ENCODE measurements at regions not wholly inside any gene's neighbourhood (a gene's known extent, or its start where the extent isn't known, plus 50 kb on each side); places are given as distances from the start of the nearest gene placed in this dataset.

GRCh38 chr4:126799416-126799815 lies 833.3 kb upstream of the INTU start:
- H3K9me2 ChIP-seq (ENCODE audit: insufficient read depth), result no peaks in the 10 kb centered on the region
- no peak overlapping the region for H3K9ac ChIP-seq
- no peaks in the 10 kb centered on the region for H3K9me3 ChIP-seq (ENCODE audit: low read depth)
- H2AFZ ChIP-seq, result no peak overlapping the region; the same call in 1 of the 2 replicates
- H3K4me2 ChIP-seq (ENCODE audit: unreplicated experiment), result no peak overlapping the region
- TF ChIP-seq EZH2phosphoT487 (IDR thresholded peaks at IDR 0.05; ENCODE audit: insufficient read depth, low read depth) (no peak), EZH2 (IDR thresholded peaks at IDR 0.05; ENCODE audit: insufficient read depth, poor library complexity, severe bottlenecking) (no peak)
- peaks cover 19% of the 10 kb centered on the region for H3K4me1 ChIP-seq (ENCODE audit: insufficient read depth)
- WGBS, 2 experiments (ENCODE audit: low coverage in 1 of 2, low lambda C conversion rate in 2 of 2, missing lambda C conversion rate in 2 of 2), result 89 to 90% methylated on average over 2 of the region's 2 CpGs
- H3K27me3 ChIP-seq (replicated peaks; ENCODE audit: insufficient read depth), result no peaks in the 10 kb centered on the region
- no peaks in the 10 kb centered on the region for H3K36me3 ChIP-seq (ENCODE audit: low read depth)
- no peak overlapping the region for H3K27ac ChIP-seq
- in situ Hi-C loops (cut with MboI), result no loop called here
- H3K4me3 ChIP-seq, result no peak overlapping the region
- H3K79me2 ChIP-seq (ENCODE audit: insufficient read depth), result no peaks in the 10 kb centered on the region
- no peaks in the 10 kb centered on the region for H3F3A ChIP-seq (ENCODE audit: insufficient read depth)
- DNase-seq, result no peak
- no peaks in the 10 kb centered on the region for H4K20me1 ChIP-seq (ENCODE audit: insufficient read depth)

- WGBS, 2 experiments (ENCODE audit: low coverage in 1 of 2, low lambda C conversion rate in 2 of 2, missing lambda C conversion rate in 2 of 2), result 45 to 50% methylated on average over 5 of the region's 5 CpGs
These were observed 832.7 kb upstream of the INTU start for GRCh38 chr4:126799971-126800574.

GRCh38 chr4:126800575-126801141 lies 832.1 kb upstream of the INTU start:
- Histone ChIP-seq H3K9ac (no peak overlapping the region), H3K27me3 (replicated peaks; ENCODE audit: insufficient read depth) (no peaks in the 10 kb centered on the region), H3K79me2 (ENCODE audit: insufficient read depth) (no peaks in the 10 kb centered on the region), H4K20me1 (ENCODE audit: insufficient read depth) (no peaks in the 10 kb centered on the region), H3F3A (ENCODE audit: insufficient read depth) (no peaks in the 10 kb centered on the region), H3K27ac (no peak overlapping the region), H3K36me3 (ENCODE audit: low read depth) (no peaks in the 10 kb centered on the region), H3K9me2 (ENCODE audit: insufficient read depth) (no peaks in the 10 kb centered on the region), H3K4me1 (ENCODE audit: insufficient read depth) (peaks cover 20% of the 10 kb centered on the region), H3K9me3 (ENCODE audit: low read depth) (no peaks in the 10 kb centered on the region), H3K4me3 (no peak overlapping the region), H2AFZ (peak overlapping the region; percentile 59), H3K4me2 (ENCODE audit: unreplicated experiment) (peak overlapping the region; percentile 6)
- in situ Hi-C loops (cut with MboI), result no loop called here
- TF ChIP-seq EZH2 (IDR thresholded peaks at IDR 0.05; ENCODE audit: insufficient read depth, poor library complexity, severe bottlenecking) (no peak), EZH2phosphoT487 (IDR thresholded peaks at IDR 0.05; ENCODE audit: insufficient read depth, low read depth) (no peak)
- 6 to 7% methylated on average over 3 of the region's 3 CpGs for WGBS, 2 experiments (ENCODE audit: low coverage in 1 of 2, low lambda C conversion rate in 2 of 2, missing lambda C conversion rate in 2 of 2)
- peak; percentile 25 for DNase-seq

More at GRCh38 chr4:126799971-126800574, 832.7 kb upstream of the INTU start:
- no peaks in the 10 kb centered on the region for H3K9me3 ChIP-seq (ENCODE audit: low read depth)
- no peak overlapping the region for H3K4me3 ChIP-seq
- no peak overlapping the region for H3K9ac ChIP-seq
- H3K4me1 ChIP-seq (ENCODE audit: insufficient read depth), result peaks cover 16% of the 10 kb centered on the region
- H3K36me3 ChIP-seq (ENCODE audit: low read depth), result no peaks in the 10 kb centered on the region
- H3K27ac ChIP-seq, result no peak overlapping the region
- in situ Hi-C loops (cut with MboI), result no loop called here
- peak overlapping the region; percentile 59 for H2AFZ ChIP-seq
- H3K79me2 ChIP-seq (ENCODE audit: insufficient read depth), result no peaks in the 10 kb centered on the region
- peak overlapping the region; percentile 6 for H3K4me2 ChIP-seq (ENCODE audit: unreplicated experiment)
- DNase-seq, result peak; percentile 56
- H3F3A ChIP-seq (ENCODE audit: insufficient read depth), result no peaks in the 10 kb centered on the region
- H3K27me3 ChIP-seq (replicated peaks; ENCODE audit: insufficient read depth), result no peaks in the 10 kb centered on the region
- TF ChIP-seq EZH2phosphoT487 (IDR thresholded peaks at IDR 0.05; ENCODE audit: insufficient read depth, low read depth) (no peak), EZH2 (IDR thresholded peaks at IDR 0.05; ENCODE audit: insufficient read depth, poor library complexity, severe bottlenecking) (no peak)
- H3K9me2 ChIP-seq (ENCODE audit: insufficient read depth), result no peaks in the 10 kb centered on the region
- H4K20me1 ChIP-seq (ENCODE audit: insufficient read depth), result no peaks in the 10 kb centered on the region

GRCh38 chr4:126807132-126807531 lies 825.6 kb upstream of the INTU start:
- H3K27me3 ChIP-seq (replicated peaks; ENCODE audit: insufficient read depth), result no peaks in the 10 kb centered on the region
- H3K9ac ChIP-seq, result no peak overlapping the region
- no peak overlapping the region for H3K27ac ChIP-seq
- no peaks in the 10 kb centered on the region for H3F3A ChIP-seq (ENCODE audit: insufficient read depth)
- no peaks in the 10 kb centered on the region for H3K9me2 ChIP-seq (ENCODE audit: insufficient read depth)
- H3K4me1 ChIP-seq (ENCODE audit: insufficient read depth), result peaks cover 4% of the 10 kb centered on the region; the same call in 1 of the 2 replicates
- TF ChIP-seq EZH2phosphoT487 (IDR thresholded peaks at IDR 0.05; ENCODE audit: insufficient read depth, low read depth) (no peak), EZH2 (IDR thresholded peaks at IDR 0.05; ENCODE audit: insufficient read depth, poor library complexity, severe bottlenecking) (no peak)
- no peaks in the 10 kb centered on the region for H3K9me3 ChIP-seq (ENCODE audit: low read depth)
- no peaks in the 10 kb centered on the region for H3K79me2 ChIP-seq (ENCODE audit: insufficient read depth)
- H3K4me2 ChIP-seq (ENCODE audit: unreplicated experiment), result no peak overlapping the region
- no peaks in the 10 kb centered on the region for H3K36me3 ChIP-seq (ENCODE audit: low read depth)
- 25 to 57% methylated on average over 1 of the region's 1 CpG for WGBS, 2 experiments (ENCODE audit: low coverage in 1 of 2, low lambda C conversion rate in 2 of 2, missing lambda C conversion rate in 2 of 2)
- H4K20me1 ChIP-seq (ENCODE audit: insufficient read depth), result no peaks in the 10 kb centered on the region
- no peak overlapping the region for H3K4me3 ChIP-seq
- in situ Hi-C loops (cut with MboI), result no loop called here
- peak; percentile 42 for DNase-seq
- 0 out of 2 replicates have a peak overlapping the region, but pooled peaks have one; percentile 28 for H2AFZ ChIP-seq

All from GM23248 (cell line).